CD8-positive, alpha-beta memory T cell (primary cell): ENCODE measurements at regions not wholly inside any gene's neighbourhood (a gene's known extent, or its start where the extent isn't known, plus 50 kb on each side); places are given as distances from the start of the nearest gene placed in this dataset.

Experiments
- CTCF ChIA-PET: fragments of 350-600 bp; sonication (Branson Sonifier 250); formaldehyde crosslinking; loops from one replicate; lab custom pipeline; 2021; ENCODE audit warnings: antibody characterized with exemption; lab: Charles Lee
- POLR2A ChIA-PET: fragments of 350-600 bp; sonication (Branson Sonifier 250); formaldehyde crosslinking; loops from one replicate; lab custom pipeline; 2021; ENCODE audit warnings: antibody characterized with exemption; lab: Charles Lee
- DNase-seq, 5 donors: peaks; one replicate each; pipeline versions ENCODE4 v3.0.0 to v3.0.0-alpha.2; 2020 to 2022; ENCODE audit warnings: mixed read lengths in 1 of 5
- H3K27ac ChIP-seq: one replicate; pipeline ENCODE4 v1.7.0; 2013; ENCODE audit warnings: low read depth, mild to moderate bottlenecking, low read length, moderate library complexity
- H3K27me3 ChIP-seq: 2 replicates; pipeline ENCODE4 v1.7.0; 2013; ENCODE audit warnings: low read length, mild to moderate bottlenecking; ENCODE audit not compliant: insufficient read depth, poor library complexity, severe bottlenecking
- H3K36me3 ChIP-seq: 2 replicates; pipeline ENCODE4 v1.7.0; 2013; ENCODE audit warnings: mild to moderate bottlenecking, low read length, moderate library complexity; ENCODE audit not compliant: insufficient read depth
- H3K4me1 ChIP-seq: 2 replicates; pipeline ENCODE4 v1.7.0; 2013; ENCODE audit warnings: mild to moderate bottlenecking, low read length, moderate library complexity; ENCODE audit not compliant: insufficient read depth
- H3K4me3 ChIP-seq: 2 replicates; pipeline ENCODE4 v1.7.0; 2013; ENCODE audit warnings: mild to moderate bottlenecking, low read length
- H3K9me3 ChIP-seq: 2 replicates; pipeline ENCODE4 v1.7.0; 2013; ENCODE audit warnings: mild to moderate bottlenecking, low read length
- H3K27ac Mint-ChIP-seq, 8 donors: one replicate each; pipeline ENCODE4 v1.8.0; 2020 to 2021; ENCODE audit warnings: mixed read lengths in 8 of 8, mild to moderate bottlenecking in 6 of 8, inconsistent platforms in 3 of 8, moderate library complexity in 3 of 8
- H3K27me3 Mint-ChIP-seq, 2 donors: one replicate each; pipeline ENCODE4 v1.8.0; 2020 to 2021; ENCODE audit warnings: mixed read lengths in 2 of 2, mild to moderate bottlenecking in 1 of 2, moderate library complexity in 1 of 2
- H3K36me3 Mint-ChIP-seq, 3 donors: one replicate each; pipeline ENCODE4 v1.8.0; 2020 to 2021; ENCODE audit warnings: mixed read lengths in 3 of 3, inconsistent platforms in 1 of 3, mild to moderate bottlenecking in 1 of 3
- H3K4me1 Mint-ChIP-seq, 3 donors: one replicate each; pipeline ENCODE4 v1.8.0; 2020 to 2021; ENCODE audit warnings: mixed read lengths in 3 of 3, inconsistent platforms in 1 of 3, mild to moderate bottlenecking in 1 of 3
- H3K4me3 Mint-ChIP-seq, 7 donors: one replicate each; pipeline ENCODE4 v1.8.0; 2020 to 2021; ENCODE audit warnings: mixed read lengths in 7 of 7, mild to moderate bottlenecking in 6 of 7, moderate library complexity in 4 of 7, inconsistent platforms in 2 of 7
- H3K9me3 Mint-ChIP-seq, 5 donors: one replicate each; pipeline ENCODE4 v1.8.0; 2020 to 2022; ENCODE audit warnings: mixed read lengths in 5 of 5, mild to moderate bottlenecking in 3 of 5, moderate library complexity in 2 of 5, inconsistent platforms in 1 of 5

DNA sequence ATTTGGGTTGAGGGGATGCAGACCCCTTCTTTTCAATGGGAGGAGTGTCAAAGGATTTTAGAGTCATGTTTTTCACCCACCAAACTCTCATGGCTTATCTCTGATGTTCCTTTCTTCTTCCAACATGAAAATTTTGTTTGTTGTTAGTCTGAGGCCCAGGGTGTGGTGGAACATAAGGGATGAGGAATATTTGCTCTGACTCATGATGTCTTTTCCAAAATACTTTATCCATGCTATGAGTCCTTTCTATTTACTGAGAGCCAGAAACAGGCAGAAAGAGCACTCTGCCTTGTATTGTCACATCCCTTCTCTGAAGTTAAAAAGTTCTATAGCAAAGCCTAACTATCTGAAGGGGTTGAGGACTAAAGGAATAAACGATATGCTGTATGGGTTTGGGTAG is 61.6 kb upstream of the GYPA start:
- DNase-seq, result no peak
- H3K36me3 Mint-ChIP-seq, result no peaks in the 10 kb centered on the region
- H3K27ac Mint-ChIP-seq, result no peak overlapping the region
- peaks cover 0 to 7% (median 3%) of the 10 kb centered on the region in 5 donors for H3K9me3 Mint-ChIP-seq
- no peaks in the 10 kb centered on the region for H3K4me1 Mint-ChIP-seq
- Histone ChIP-seq H3K4me3 (no peak overlapping the region), H3K27ac (no peak overlapping the region), H3K27me3 (no peaks in the 10 kb centered on the region), H3K36me3 (no peaks in the 10 kb centered on the region), H3K9me3 (no peaks in the 10 kb centered on the region), H3K4me1 (no peaks in the 10 kb centered on the region)
- POLR2A ChIA-PET, result no interaction called here
- no peak overlapping the region for H3K4me3 Mint-ChIP-seq
- CTCF ChIA-PET, result no interaction called here
- peaks cover 0 to 5% of the 10 kb centered on the region in 2 donors for H3K27me3 Mint-ChIP-seq

DNA sequence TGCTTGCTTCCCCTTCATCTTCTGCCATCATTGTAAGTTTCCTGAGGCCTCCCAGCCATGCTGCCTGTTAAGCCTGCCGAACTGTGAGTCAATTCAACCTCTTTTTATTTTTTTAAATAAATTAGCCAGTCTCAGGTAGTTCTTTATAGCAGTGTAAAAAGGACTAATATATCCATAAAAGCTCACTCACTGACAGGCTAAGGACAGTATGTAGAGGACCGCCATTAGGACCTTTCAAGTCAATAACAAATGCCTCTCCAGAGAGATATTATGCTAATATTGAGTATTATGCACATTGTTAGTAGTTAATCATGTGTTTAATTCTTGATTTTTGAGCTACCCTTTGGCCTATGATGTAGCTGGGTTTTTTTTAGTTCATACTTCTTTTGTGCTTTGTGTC is 62.6 kb upstream of the GYPA start:
- H3K9me3 Mint-ChIP-seq, result peaks cover 0 to under 1% (median 0%) of the 10 kb centered on the region in 5 donors
- H3K4me1 Mint-ChIP-seq, result no peaks in the 10 kb centered on the region
- Histone ChIP-seq H3K9me3 (no peaks in the 10 kb centered on the region), H3K27ac (no peak overlapping the region), H3K4me1 (no peaks in the 10 kb centered on the region), H3K4me3 (no peak overlapping the region), H3K36me3 (no peaks in the 10 kb centered on the region), H3K27me3 (no peaks in the 10 kb centered on the region)
- peaks cover 0 to 3% of the 10 kb centered on the region in 2 donors for H3K27me3 Mint-ChIP-seq
- no peaks in the 10 kb centered on the region for H3K36me3 Mint-ChIP-seq
- DNase-seq, result no peak
- ChIA-PET POLR2A (no interaction called here), CTCF (no interaction called here)
- no peak overlapping the region for H3K27ac Mint-ChIP-seq
- no peak overlapping the region for H3K4me3 Mint-ChIP-seq

DNA sequence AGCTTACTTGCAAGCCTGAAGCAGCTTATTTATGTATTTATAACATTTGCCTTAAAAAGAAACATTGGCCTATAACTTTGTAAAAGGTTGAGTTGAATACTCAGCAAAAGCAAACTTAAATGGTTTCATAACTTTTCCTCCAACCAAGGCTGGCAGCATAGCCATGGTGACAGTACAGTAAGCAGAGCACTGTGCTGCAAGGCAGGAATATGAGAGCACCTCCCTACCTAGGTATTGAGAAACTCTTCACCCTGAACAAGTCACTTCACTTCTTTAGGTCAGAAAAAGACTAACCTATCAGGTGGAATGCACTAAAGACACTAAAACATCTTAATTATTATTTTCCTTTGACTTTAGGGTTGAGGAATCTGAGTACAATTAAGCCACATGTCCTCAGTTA is 63.9 kb upstream of the GYPA start:
- Mint-ChIP-seq H3K4me3 (no peak overlapping the region), H3K9me3 (no peaks in the 10 kb centered on the region), H3K36me3 (no peaks in the 10 kb centered on the region), H3K4me1 (no peaks in the 10 kb centered on the region), H3K27me3 (peaks cover 0 to 2% of the 10 kb centered on the region in 2 donors), H3K27ac (no peak overlapping the region)
- Histone ChIP-seq H3K9me3 (no peaks in the 10 kb centered on the region), H3K4me1 (no peaks in the 10 kb centered on the region), H3K36me3 (no peaks in the 10 kb centered on the region), H3K27me3 (no peaks in the 10 kb centered on the region), H3K27ac (no peak overlapping the region), H3K4me3 (no peak overlapping the region)
- POLR2A ChIA-PET, result no interaction called here
- DNase-seq, result no peak
- CTCF ChIA-PET, result no interaction called here

DNA sequence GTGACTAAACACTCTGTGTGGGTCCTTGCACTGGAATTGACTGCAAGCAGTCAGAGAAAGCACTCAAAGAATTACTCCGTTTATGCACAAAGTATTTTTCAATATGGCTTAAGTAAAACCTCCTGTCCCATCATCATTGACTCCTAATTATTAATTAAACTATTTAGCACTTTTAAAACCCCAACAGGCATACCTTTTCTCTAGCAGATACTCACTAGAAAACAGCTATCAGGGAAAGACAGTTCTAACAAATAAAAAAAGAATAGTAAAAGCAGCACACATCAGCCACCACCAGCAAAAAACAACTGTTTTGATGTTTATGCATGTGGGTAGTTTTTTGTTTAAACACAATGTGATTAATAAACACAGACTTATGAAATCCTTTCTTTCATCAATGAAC is 66.2 kb upstream of the GYPA start:
- no peak for DNase-seq
- no peaks in the 10 kb centered on the region for H3K27me3 ChIP-seq
- Mint-ChIP-seq H3K27me3 (peaks cover 0 to 3% of the 10 kb centered on the region in 2 donors), H3K36me3 (no peaks in the 10 kb centered on the region), H3K4me1 (no peaks in the 10 kb centered on the region), H3K4me3 (no peak overlapping the region), H3K9me3 (no peaks in the 10 kb centered on the region), H3K27ac (no peak overlapping the region)
- ChIA-PET CTCF (no interaction called here), POLR2A (no interaction called here)
- H3K27ac ChIP-seq, result no peak overlapping the region
- H3K36me3 ChIP-seq, result no peaks in the 10 kb centered on the region
- no peaks in the 10 kb centered on the region for H3K4me1 ChIP-seq
- no peak overlapping the region for H3K4me3 ChIP-seq
- H3K9me3 ChIP-seq, result no peaks in the 10 kb centered on the region

DNA sequence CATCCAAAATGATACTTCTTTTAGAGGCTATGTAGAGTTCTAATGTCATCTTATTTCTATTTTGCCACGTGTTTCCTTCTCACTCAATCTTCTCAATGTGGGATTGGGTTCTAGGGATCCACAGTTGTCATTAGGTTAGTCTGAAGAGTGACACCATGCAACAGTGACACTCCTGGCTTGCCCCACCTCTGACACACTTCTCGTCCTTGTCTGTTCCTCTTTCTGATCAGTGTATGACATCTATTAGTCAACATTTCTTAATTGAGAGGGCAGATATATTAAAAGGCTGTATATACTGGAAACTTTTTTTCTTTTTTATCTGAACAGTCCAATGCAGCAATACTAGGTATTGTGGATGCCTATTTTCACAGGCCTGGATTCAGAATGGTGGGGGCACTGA is 67.6 kb upstream of the GYPA start:
- Mint-ChIP-seq H3K4me3 (no peak overlapping the region), H3K27ac (no peak overlapping the region), H3K36me3 (no peaks in the 10 kb centered on the region), H3K9me3 (no peaks in the 10 kb centered on the region), H3K27me3 (peaks cover 0 to 3% of the 10 kb centered on the region in 2 donors), H3K4me1 (no peaks in the 10 kb centered on the region)
- ChIA-PET CTCF (no interaction called here), POLR2A (no interaction called here)
- Histone ChIP-seq H3K4me3 (no peak overlapping the region), H3K27me3 (no peaks in the 10 kb centered on the region), H3K36me3 (no peaks in the 10 kb centered on the region), H3K27ac (no peak overlapping the region), H3K9me3 (no peaks in the 10 kb centered on the region), H3K4me1 (no peaks in the 10 kb centered on the region)
- DNase-seq, result no peak

DNA sequence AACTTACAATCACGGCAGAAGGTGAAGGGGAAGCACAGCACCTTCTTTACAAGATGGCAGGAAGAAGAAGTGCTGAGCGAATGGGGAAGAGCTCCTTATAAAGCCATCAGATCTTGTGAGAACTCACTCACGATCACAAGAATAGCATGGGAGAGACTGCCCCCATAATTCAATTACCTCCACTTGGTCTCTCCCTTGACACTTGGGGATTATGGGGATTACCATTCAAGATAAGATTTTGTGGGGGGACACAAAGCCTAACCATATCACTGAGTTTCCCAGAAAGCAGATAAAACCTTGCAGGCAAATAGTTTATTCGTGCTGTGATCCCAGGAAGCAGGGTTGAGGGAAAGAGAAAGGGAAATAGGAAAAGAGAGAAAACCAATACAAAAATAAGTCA is 69.0 kb upstream of the GYPA start:
- DNase-seq, result no peak
- Mint-ChIP-seq H3K36me3 (no peaks in the 10 kb centered on the region), H3K4me3 (no peak overlapping the region), H3K27ac (no peak overlapping the region), H3K9me3 (no peaks in the 10 kb centered on the region), H3K4me1 (no peaks in the 10 kb centered on the region), H3K27me3 (peaks cover 0 to 2% of the 10 kb centered on the region in 2 donors)
- Histone ChIP-seq H3K4me1 (no peaks in the 10 kb centered on the region), H3K9me3 (no peaks in the 10 kb centered on the region), H3K27me3 (no peaks in the 10 kb centered on the region), H3K27ac (no peak overlapping the region), H3K4me3 (no peak overlapping the region), H3K36me3 (no peaks in the 10 kb centered on the region)
- CTCF ChIA-PET, result no interaction called here
- POLR2A ChIA-PET, result no interaction called here

DNA sequence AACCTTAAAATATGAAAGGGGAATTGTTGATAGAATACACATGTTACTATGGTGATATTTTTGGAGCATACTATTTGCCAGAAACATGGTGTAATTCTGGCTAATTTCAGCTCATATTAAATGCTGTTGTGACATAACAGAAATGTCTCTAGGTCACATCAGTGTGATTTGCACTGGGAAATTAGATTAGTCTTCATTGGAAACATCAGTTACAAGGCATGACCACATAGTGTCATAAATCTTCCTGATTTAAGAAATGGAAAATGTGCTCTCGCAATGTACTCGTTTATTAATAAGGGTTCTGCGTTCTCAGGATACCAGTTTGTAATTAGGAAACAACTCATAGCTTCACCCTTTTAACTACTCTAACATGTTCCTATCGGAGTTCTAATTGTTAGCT is 72.9 kb upstream of the GYPA start:
- Histone ChIP-seq H3K27ac (no peak overlapping the region), H3K4me1 (no peaks in the 10 kb centered on the region), H3K9me3 (no peaks in the 10 kb centered on the region), H3K36me3 (no peaks in the 10 kb centered on the region), H3K27me3 (no peaks in the 10 kb centered on the region), H3K4me3 (no peak overlapping the region)
- H3K27ac Mint-ChIP-seq, result no peak overlapping the region
- ChIA-PET CTCF (no interaction called here), POLR2A (no interaction called here)
- peaks cover 0 to 2% of the 10 kb centered on the region in 2 donors for H3K27me3 Mint-ChIP-seq
- DNase-seq, result no peak
- no peak overlapping the region for H3K4me3 Mint-ChIP-seq
- no peaks in the 10 kb centered on the region for H3K36me3 Mint-ChIP-seq
- peaks cover 0 to 2% (median 0%) of the 10 kb centered on the region in 5 donors for H3K9me3 Mint-ChIP-seq
- no peaks in the 10 kb centered on the region for H3K4me1 Mint-ChIP-seq

DNA sequence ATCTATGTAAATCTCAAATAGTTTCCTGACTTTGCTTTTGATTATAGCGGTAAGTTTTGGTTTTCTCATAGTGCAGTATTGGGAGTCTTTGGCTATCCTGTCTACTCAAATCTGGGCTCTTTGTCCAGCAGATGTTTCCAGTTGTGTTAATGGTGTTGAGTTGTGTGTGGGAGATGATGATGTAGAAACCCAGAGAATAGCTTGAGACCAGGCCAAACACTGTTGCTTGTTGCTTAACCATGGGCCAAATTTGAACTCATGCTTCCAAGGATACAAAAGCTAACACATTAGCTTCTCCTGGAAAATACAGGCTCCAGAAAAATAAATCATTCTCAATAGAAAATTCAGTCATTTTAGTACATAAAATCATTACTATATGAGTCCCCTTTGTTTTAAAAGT is 82.6 kb upstream of the GYPA start:
- no peaks in the 10 kb centered on the region for H3K9me3 ChIP-seq
- DNase-seq, result no peak
- Mint-ChIP-seq H3K4me1 (no peaks in the 10 kb centered on the region), H3K36me3 (no peaks in the 10 kb centered on the region), H3K9me3 (peaks cover 0 to 2% (median 0%) of the 10 kb centered on the region in 5 donors), H3K27me3 (peaks cover 0 to 2% of the 10 kb centered on the region in 2 donors), H3K4me3 (no peak overlapping the region), H3K27ac (no peak overlapping the region)
- CTCF ChIA-PET, result no interaction called here
- no peaks in the 10 kb centered on the region for H3K36me3 ChIP-seq
- H3K4me3 ChIP-seq, result no peak overlapping the region
- H3K4me1 ChIP-seq, result no peaks in the 10 kb centered on the region
- POLR2A ChIA-PET, result no interaction called here
- no peak overlapping the region for H3K27ac ChIP-seq
- H3K27me3 ChIP-seq, result no peaks in the 10 kb centered on the region

DNA sequence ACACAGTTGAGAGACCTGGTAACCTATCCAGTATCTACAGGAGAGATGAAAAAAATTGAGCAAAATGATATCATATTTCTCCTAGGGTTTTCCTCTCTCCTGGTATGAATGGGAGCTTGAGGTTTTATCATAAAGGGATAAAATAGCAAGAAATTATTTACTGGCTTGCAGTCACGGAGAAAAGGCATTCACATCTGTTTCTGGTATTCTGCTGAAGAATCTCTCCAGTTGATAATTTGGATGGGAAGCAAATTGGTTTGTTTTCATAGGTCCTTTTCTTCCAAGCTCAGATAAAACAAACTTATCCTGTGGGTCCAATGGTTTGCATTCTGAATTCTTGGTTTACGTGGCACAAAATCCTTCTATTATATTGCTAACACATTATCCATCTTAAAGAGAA is 83.1 kb upstream of the GYPA start:
- H3K9me3 ChIP-seq, result no peaks in the 10 kb centered on the region
- H3K9me3 Mint-ChIP-seq, result peaks cover 0 to 2% (median 0%) of the 10 kb centered on the region in 5 donors
- no peak overlapping the region for H3K4me3 ChIP-seq
- H3K4me1 Mint-ChIP-seq, result no peaks in the 10 kb centered on the region
- H3K36me3 ChIP-seq, result no peaks in the 10 kb centered on the region
- H3K27ac Mint-ChIP-seq, result no peak overlapping the region
- H3K27me3 ChIP-seq, result no peaks in the 10 kb centered on the region
- no peak for DNase-seq
- H3K36me3 Mint-ChIP-seq, result no peaks in the 10 kb centered on the region
- peaks cover 0 to 2% of the 10 kb centered on the region in 2 donors for H3K27me3 Mint-ChIP-seq
- ChIA-PET CTCF (no interaction called here), POLR2A (no interaction called here)
- H3K4me3 Mint-ChIP-seq, result no peak overlapping the region
- no peak overlapping the region for H3K27ac ChIP-seq
- H3K4me1 ChIP-seq, result no peaks in the 10 kb centered on the region
